Duodenal mucosa (tissue), 2 donors: ENCODE measurements at regions not wholly inside any gene's neighbourhood (a gene's known extent, or its start where the extent isn't known, plus 50 kb on each side); places are given as distances from the start of the nearest gene placed in this dataset.
"Not testable (repeated sequence)": the region's sequence is repeated elsewhere in the genome, so short reads cannot be mapped to it uniquely, and the experiment has no call there.

Source experiments
- H3K27ac ChIP-seq: one replicate; pipeline ENCODE4 v1.7.0; 2013; ENCODE audit warnings: low read depth, low read length
- H3K27me3 ChIP-seq, 2 donors: one replicate each; pipeline ENCODE4 v1.7.0; 2013; ENCODE audit warnings: low read length in 2 of 2, control low read depth in 1 of 2; ENCODE audit not compliant: insufficient read depth in 2 of 2, control insufficient read depth in 1 of 2
- H3K36me3 ChIP-seq, 2 donors: one replicate each; pipeline ENCODE4 v1.7.0; 2013; ENCODE audit warnings: low read length in 2 of 2, control low read depth in 1 of 2; ENCODE audit not compliant: insufficient read depth in 2 of 2, control insufficient read depth in 1 of 2
- H3K4me1 ChIP-seq, 2 donors: one replicate each; pipeline ENCODE4 v1.7.0; 2013; ENCODE audit warnings: low read length in 2 of 2, control low read depth in 1 of 2; ENCODE audit not compliant: insufficient read depth in 2 of 2, control insufficient read depth in 1 of 2
- H3K4me3 ChIP-seq, 2 donors: one replicate each; pipeline ENCODE4 v1.7.0; 2013; ENCODE audit warnings: low read length in 2 of 2, low read depth in 1 of 2
- H3K9ac ChIP-seq, 2 donors: one replicate each; pipeline ENCODE4 v1.7.0; 2013; ENCODE audit warnings: low read length in 2 of 2, low read depth in 1 of 2
- H3K9me3 ChIP-seq, 2 donors: one replicate each; pipeline ENCODE4 v1.7.0; 2013; ENCODE audit warnings: low read length in 2 of 2, control low read depth in 1 of 2; ENCODE audit not compliant: control insufficient read depth in 1 of 2

DNA sequence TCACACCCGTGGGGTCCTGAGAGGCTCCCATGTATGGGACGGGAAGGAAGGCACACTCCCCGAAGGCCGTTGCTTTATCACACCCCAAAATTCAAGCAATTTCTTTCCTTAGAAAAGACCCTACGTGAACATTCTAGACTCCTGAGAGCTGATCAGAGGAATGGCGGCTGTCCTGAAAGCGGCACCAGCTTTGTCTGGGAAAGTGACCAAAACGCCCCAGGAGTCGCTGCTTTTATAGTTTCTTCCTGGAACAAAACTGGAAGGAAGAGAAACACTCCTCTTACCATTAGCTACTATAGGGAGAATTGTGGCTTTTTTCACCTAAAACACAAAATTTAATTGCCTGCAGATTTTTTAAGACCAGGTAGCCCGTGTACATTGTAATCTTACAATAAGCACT, 261.8 kb upstream of the RNF32 start:
- Histone ChIP-seq H3K4me1 (peaks cover 3 to 6% of the 10 kb centered on the region in 2 donors), H3K4me3 (no peak overlapping the region), H3K9me3 (no peaks in the 10 kb centered on the region), H3K36me3 (no peaks in the 10 kb centered on the region), H3K27me3 (no peaks in the 10 kb centered on the region), H3K9ac (no peak overlapping the region), H3K27ac (no peak overlapping the region)

DNA sequence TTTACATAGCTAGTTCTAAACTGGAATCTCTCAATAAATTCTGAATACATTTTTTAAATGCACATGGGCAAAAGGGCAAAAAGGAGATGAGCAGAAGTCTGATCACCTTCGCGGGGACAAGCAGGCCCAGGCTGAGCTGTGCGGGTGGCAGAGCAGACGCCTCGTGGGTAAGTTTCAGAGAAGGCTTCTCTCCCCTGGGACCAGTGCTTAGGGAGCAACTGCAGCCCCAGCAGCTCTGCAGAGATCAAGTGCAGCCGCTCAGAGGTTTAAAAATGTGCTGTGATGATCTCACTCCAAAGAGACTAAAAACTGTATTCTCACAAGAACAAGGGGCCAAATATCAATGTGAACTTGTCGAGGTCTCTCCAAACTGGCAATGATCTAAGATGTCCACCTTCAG, 264.3 kb upstream of the RNF32 start:
- H3K9me3 ChIP-seq: no peaks in the 10 kb centered on the region

DNA sequence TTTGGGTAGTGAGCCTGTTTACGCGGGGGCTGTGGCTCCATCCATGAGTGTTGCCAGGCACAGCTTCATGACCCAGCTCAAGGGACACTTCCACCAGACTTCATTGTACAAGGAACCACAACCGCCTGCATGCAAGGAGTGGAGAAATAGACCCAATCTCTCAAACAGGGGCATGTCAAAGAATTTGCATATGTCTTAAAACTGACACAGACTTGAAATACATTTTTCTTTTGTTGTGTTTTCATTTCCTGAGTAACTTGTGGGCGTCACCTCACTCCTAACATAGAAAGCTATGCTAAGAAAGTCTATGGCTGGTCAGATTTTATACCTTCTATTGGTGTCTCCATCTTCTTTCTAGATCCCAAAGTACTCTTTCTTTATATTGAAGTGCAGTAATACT, 266.2 kb upstream of the RNF32 start:
- Histone ChIP-seq H3K27me3 (no peaks in the 10 kb centered on the region), H3K9me3 (no peaks in the 10 kb centered on the region)

More for the DNA sequence above, 264.3 kb upstream of the RNF32 start:
- peaks cover 3 to 6% of the 10 kb centered on the region in 2 donors for H3K4me1 ChIP-seq
- H3K27me3 ChIP-seq: no peaks in the 10 kb centered on the region
- no peak overlapping the region for H3K27ac ChIP-seq
- no peak overlapping the region for H3K9ac ChIP-seq
- no peaks in the 10 kb centered on the region for H3K36me3 ChIP-seq
- H3K4me3 ChIP-seq: no peak overlapping the region

DNA sequence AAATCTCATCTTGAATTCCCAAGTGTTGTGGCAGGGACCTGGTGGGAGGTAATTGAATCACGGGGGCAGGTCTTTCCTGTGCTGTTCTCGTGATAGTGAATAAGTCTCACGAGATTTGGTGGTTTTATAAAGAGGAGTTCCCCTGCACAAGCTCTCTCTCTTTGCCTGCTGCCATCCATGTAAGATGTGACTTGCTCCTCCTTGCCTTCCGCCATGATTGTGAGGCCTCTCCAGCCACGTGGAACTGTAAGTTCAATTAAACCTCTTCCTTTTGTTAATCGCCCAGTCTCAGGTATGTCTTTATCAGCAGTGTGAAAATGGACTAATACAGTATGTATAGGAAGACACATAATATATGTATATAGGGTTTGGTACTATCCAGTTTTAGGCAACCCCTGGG, 270.6 kb upstream of the RNF32 start:
- H3K9me3 ChIP-seq, H3K9ac ChIP-seq, H3K4me1 ChIP-seq, H3K27ac ChIP-seq, H3K4me3 ChIP-seq, H3K36me3 ChIP-seq, H3K27me3 ChIP-seq: not testable (repeated sequence)

More for the DNA sequence above, 266.2 kb upstream of the RNF32 start:
- Histone ChIP-seq H3K36me3 (no peaks in the 10 kb centered on the region), H3K9ac (no peak overlapping the region), H3K4me1 (peaks cover 0 to 2% of the 10 kb centered on the region in 2 donors), H3K27ac (no peak overlapping the region), H3K4me3 (no peak overlapping the region)

DNA sequence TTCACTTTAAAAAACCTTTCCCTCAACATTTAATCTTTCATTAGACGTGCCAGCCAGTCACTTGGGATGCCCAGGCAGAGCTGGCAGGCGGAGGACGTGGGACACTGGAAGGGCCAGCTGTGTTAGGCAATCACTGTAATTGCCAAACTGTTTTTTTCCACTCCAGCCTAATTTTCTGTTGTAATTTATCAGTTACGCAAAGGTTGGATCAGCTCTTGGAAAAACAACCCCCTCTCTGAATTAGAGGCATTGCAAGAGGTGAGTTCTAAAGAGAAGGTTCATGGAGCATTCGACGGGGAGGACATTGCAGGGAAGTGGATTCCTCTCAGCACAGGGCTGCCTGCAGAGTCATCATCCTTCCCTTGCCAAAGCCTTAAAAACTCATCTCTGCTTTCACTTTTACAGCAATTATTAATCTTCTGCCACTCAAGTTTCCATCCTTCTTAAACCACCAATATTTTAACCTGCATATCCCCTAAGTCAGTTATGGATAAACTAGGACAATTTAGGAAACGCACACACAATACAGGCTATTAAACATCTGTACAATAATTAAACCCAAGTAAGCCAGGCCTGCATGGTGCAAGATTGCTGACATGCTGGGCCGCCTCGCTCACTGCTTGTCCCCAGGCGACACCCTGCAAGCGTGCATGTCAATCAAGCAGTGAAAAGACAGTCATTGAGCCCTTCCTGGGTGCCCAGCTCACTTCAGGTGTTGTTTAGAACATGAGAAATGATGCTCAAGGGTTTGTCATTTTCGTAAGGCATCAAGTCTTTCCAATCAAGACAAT, 272.3 kb upstream of the RNF32 start:
- no peak overlapping the region for H3K4me3 ChIP-seq
- no peaks in the 10 kb centered on the region for H3K27me3 ChIP-seq
- no peaks in the 10 kb centered on the region for H3K9me3 ChIP-seq
- H3K4me1 ChIP-seq: no peaks in the 10 kb centered on the region
- no peak overlapping the region for H3K9ac ChIP-seq
- no peaks in the 10 kb centered on the region for H3K36me3 ChIP-seq
- no peak overlapping the region for H3K27ac ChIP-seq

DNA sequence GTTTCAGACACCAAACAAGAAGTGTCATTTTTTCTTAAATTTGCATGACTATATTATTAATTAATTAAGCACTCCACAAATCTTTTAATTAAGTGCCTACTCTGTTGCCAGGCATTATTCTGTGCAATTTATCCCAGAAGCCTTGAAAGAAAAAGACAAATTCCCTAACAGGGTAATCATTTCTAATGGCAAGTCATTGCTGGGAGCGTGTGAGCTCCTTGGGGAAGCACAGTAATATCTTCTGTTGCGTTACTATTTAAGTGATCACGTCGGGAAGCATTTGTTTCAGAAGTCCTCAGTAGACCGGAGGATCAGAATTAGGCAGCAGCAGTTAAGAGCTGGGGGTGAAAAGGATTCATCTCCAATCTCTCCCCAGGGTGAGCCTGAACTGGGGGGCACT, 276.8 kb upstream of the RNF32 start:
- H3K9me3 ChIP-seq: no peaks in the 10 kb centered on the region

DNA sequence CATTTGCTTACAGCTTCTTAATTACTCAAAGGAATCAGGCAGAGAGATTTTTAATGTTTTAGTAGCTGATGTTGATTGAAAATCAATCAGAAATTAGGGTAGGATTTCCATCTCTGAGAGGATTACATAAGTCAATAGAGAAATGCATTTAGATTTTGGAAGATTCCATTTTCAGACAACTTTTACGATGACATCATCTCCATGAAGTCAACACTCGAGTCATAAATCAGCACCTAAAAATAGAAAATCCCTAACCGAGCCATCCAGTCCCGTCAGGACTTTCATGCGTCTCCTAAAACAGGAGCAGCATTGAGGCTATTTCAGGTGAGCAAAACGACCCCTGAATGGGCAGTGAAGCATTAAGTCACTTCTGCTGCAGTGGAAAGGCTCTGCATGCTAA, 279.7 kb upstream of the RNF32 start:
- Histone ChIP-seq H3K4me1 (no peaks in the 10 kb centered on the region), H3K9ac (no peak overlapping the region), H3K4me3 (no peak overlapping the region), H3K27me3 (no peaks in the 10 kb centered on the region), H3K9me3 (no peaks in the 10 kb centered on the region), H3K36me3 (no peaks in the 10 kb centered on the region), H3K27ac (no peak overlapping the region)

More for the DNA sequence above, 276.8 kb upstream of the RNF32 start:
- Histone ChIP-seq H3K36me3 (no peaks in the 10 kb centered on the region), H3K4me3 (no peak overlapping the region), H3K27ac (no peak overlapping the region), H3K27me3 (no peaks in the 10 kb centered on the region), H3K9ac (no peak overlapping the region), H3K4me1 (no peaks in the 10 kb centered on the region)

DNA sequence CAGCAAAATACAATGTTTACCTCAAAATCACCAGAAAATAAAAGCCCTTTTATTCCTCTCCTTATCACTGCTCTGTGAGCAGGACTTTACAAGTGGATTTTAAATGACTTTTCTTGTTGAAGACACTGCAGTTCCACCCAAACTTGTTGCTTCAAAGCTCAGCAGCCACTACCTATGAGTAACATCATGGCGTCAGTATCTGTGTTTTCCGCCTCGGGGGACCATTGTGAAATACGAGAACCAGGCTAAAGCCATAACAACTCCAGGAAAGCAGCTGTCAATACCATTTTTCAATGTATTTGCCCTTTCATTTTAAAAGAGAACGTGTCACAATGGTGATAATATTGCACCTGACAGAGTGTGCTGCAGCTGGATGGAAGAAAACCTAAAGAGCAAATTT, 284.0 kb upstream of the RNF32 start:
- H3K9me3 ChIP-seq: no peaks in the 10 kb centered on the region

DNA sequence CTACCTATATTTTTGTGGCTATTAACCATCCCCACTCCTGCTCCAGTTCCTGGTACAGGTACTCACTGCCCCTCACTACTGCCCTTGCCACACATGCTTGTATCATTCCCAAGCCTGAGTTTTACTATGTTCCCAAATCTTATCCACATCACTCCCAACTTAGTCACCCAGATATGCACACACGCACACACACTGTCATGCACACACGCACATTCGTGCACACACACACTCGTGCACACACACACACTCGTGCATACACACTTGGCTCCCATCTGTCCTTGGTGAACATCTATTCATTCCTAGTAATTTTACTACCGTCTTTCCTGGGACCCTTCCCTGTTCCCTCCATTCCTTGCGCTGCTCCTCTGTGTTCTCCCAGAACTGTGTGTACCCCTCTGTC, 287.2 kb upstream of the RNF32 start:
- no peaks in the 10 kb centered on the region for H3K36me3 ChIP-seq

More for the DNA sequence above, 284.0 kb upstream of the RNF32 start:
- Histone ChIP-seq H3K4me3 (no peak overlapping the region), H3K36me3 (no peaks in the 10 kb centered on the region), H3K4me1 (no peaks in the 10 kb centered on the region), H3K27me3 (no peaks in the 10 kb centered on the region), H3K9ac (no peak overlapping the region), H3K27ac (no peak overlapping the region)

DNA sequence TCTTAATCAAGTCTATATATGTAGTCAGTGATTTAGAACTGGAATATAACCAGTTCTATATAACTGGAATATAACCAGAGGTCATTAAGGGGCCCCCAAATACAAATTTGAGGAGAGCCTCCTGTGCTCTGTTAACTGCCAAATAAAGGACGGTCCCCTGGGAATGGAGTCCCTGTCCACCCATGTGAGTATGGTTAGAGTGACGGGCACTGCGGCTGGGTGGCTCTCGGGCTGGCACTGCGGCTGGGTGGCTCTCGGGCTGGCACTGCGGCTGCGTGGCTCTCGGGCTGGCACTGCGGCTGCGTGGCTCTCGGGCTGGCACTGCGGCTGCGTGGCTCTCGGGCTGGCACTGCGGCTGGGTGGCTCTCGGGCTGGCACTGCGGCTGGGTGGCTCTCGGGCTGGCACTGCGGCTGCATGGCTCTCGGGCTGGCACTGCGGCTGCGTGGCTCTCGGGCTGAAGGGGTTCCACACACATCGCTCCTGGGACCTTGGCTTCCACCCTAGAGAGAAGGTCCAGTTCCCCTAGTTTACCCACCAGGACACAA, 292.8 kb upstream of the RNF32 start:
- H3K9me3 ChIP-seq, H3K9ac ChIP-seq, H3K27ac ChIP-seq, H3K27me3 ChIP-seq, H3K4me1 ChIP-seq, H3K36me3 ChIP-seq, H3K4me3 ChIP-seq: not testable (repeated sequence)

More for the DNA sequence above, 287.2 kb upstream of the RNF32 start:
- Histone ChIP-seq H3K27ac (no peak overlapping the region), H3K9me3 (no peaks in the 10 kb centered on the region), H3K9ac (no peak overlapping the region), H3K4me3 (no peak overlapping the region), H3K4me1 (no peaks in the 10 kb centered on the region), H3K27me3 (no peaks in the 10 kb centered on the region)
